RKO (cell line): ENCODE measurements at regions not wholly inside any gene's neighbourhood (a gene's known extent, or its start where the extent isn't known, plus 50 kb on each side); places are given as distances from the start of the nearest gene placed in this dataset.

Experiments
- DNase-seq: peaks from one replicate; pipeline ENCODE4 v3.0.0-alpha.2; 2016; ENCODE audit warnings: low spot score

GRCh38 chr2:47236503-47237215, 60.3 kb upstream of the CALM2 start:
- no peak for DNase-seq

GRCh38 chr2:47235132-47235531, 58.8 kb upstream of the CALM2 start:
- DNase-seq, result no peak

DNA sequence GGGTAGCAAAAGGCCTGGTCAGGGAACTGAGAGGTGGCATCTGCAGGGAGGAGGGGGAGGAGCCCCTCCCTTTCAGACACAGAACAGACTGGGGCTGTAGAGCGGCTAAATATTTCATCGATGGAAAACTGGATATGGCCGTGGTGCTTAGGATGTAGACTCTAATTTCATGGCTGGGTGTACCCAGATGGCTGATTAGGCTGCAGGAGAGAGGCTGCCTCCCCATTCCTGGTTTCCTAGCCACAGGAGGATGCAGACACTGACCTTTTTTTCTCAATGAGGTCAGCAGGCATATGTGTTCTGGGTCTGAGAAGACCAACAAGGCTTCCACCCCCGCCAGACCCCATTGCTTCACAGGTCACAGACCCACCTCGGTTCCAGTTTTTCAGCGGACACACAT, 58.1 kb upstream of the CALM2 start:
- no peak for DNase-seq

- no peak for DNase-seq
These were observed 56.6 kb upstream of the CALM2 start for GRCh38 chr2:47232738-47233415.

DNA sequence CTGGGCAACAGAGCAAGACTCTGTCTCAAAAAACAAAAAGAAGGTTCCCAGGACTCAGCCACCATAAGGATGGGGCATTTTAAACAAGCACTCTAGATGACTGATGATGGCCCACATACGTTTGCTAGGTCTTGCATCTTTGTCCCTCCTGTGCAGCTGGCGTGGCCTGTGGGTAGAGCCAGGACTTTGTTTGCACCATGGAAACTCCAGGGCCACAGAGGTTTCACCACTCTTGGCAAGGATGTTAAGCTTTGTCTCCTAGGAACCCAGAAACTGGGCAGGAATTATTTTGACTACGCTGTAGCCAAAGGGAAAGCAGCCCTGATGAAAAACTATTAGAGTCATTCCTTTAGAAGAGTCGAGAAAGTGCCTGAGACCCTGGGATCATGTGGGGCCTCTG, 54.1 kb upstream of the CALM2 start:
- DNase-seq, result no peak

DNA sequence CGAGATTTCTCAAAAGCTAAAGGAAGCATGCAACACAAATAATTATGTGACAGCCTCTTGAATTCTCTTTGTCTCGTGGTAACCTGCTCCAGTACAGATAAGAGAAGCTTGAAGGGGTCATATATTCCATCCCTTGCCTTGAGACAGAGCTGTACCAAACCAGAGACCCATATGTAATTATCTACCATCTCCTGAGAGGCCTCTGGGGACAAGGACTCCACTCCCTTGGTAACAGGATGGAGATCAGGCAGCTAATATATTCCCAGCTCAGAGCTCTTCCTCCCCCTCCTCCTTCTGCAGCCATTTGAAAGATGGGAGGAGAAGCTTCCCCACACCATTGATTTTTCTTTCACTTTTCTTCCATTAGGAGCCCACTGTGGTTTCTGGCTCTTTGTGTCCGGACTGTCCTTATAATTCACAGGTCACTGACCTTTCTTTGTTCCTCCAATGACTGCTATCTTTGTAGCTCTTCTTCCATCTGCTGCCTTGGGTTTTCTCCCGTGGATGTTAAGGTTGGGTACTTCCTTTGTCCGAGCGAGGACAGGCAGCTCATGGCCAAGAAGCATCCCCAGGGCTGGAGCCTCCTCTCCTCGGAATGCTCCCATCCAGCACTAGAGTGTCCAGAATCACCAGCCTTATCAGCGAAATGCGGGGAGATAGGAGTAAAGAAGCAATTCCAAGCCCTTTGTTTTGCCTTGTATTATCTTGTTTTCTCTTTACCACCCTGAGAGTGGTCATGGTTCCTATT, 51.4 kb upstream of the CALM2 start:
- DNase-seq, result no peak

DNA sequence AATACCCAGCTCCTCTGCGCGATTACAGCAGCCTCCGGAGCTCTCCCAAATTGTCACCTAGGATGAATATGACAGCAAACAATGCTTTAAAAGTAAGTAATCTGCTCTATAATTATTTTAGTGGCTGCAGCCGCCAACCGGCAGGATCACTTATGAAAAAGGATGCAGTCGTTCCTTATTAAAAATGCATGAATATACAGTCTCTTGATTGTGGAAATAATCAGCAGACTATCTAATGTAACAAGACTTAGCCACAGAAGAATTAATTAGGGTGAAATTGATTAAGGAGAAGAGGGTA, 50.6 kb upstream of the CALM2 start:
- no peak for DNase-seq

- no peak for DNase-seq
These were observed 50.0 kb upstream of the CALM2 start for GRCh38 chr2:47226132-47226922.
